GM12892 (cell line): ENCODE measurements at regions not wholly inside any gene's neighbourhood (a gene's known extent, or its start where the extent isn't known, plus 50 kb on each side); places are given as distances from the start of the nearest gene placed in this dataset.

Experiments
- POLR2A ChIP-seq: IDR thresholded peaks from 2 replicates; pipeline ENCODE4 v1.6.1; 2011; ENCODE audit warnings: low read depth, low read length, control low read depth
- POLR2AphosphoS5 ChIP-seq: IDR thresholded peaks from 2 replicates; pipeline ENCODE4 v1.6.1; 2011; ENCODE audit warnings: low read depth, low read length, control low read depth
- TAF1 ChIP-seq: IDR thresholded peaks from 2 replicates; pipeline ENCODE4 v1.6.1; 2011; ENCODE audit warnings: low read depth, mild to moderate bottlenecking, control low read depth, low read length, borderline replicate concordance

DNA sequence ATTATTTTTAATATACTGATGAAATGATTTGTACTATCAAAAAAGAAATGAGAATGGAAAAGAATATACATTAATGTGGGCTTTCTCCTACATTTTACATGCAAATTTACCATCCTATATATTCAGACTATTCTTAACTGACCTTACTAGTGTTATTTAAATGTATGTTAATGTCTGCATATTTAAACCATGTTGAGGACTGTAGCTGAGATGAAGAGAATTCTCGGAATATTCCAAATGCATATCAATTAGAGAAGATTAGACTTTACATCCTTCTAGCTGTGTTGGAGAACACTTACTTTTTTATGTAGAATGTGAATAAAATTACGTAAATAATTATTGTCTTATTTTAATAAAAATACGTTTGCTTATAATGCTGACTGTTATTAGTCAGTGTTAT lies 990.1 kb upstream of the LRFN5 start:
- TF ChIP-seq POLR2AphosphoS5 (no peak), POLR2A (no peak), TAF1 (no peak)
